Ovary (tissue), 3 donors: ENCODE measurements at regions not wholly inside any gene's neighbourhood (a gene's known extent, or its start where the extent isn't known, plus 50 kb on each side); places are given as distances from the start of the nearest gene placed in this dataset.
"Not testable (repeated sequence)": the region's sequence is repeated elsewhere in the genome, so short reads cannot be mapped to it uniquely, and the experiment has no call there.

Experiments used
- CTCF ChIP-seq, 3 donors: fragments of 450-650 bp in 2 of 3; fragments of 200-600 bp in 1 of 3; IDR thresholded peaks; one replicate each; pipeline versions ENCODE4 v1.5.1 to v1.8.0; 2016 to 2022; ENCODE audit warnings: antibody characterized with exemption in 3 of 3, mild to moderate bottlenecking in 1 of 3
- EP300 ChIP-seq: sonication (generic); formaldehyde crosslinking; IDR thresholded peaks from one replicate; pipeline ENCODE4 v1.6.1; 2017; ENCODE audit warnings: antibody characterized with exemption
- POLR2A ChIP-seq: fragments of 450-650 bp; IDR thresholded peaks from one replicate; pipeline ENCODE4 v1.6.1; 2017; ENCODE audit warnings: antibody characterized with exemption, mild to moderate bottlenecking, moderate library complexity
- donor health status: DM: no; HTN: no; CAD: no.

GRCh38 chr14:106477600-106477999 is 951.2 kb downstream of the TMEM121 start:
- TF ChIP-seq EP300; CTCF (IDR thresholded peaks at IDR 0.05); POLR2A: not testable (repeated sequence)
